H1 (cell line): ENCODE measurements at regions not wholly inside any gene's neighbourhood (a gene's known extent, or its start where the extent isn't known, plus 50 kb on each side); places are given as distances from the start of the nearest gene placed in this dataset.
"Not testable (repeated sequence)": the region's sequence is repeated elsewhere in the genome, so short reads cannot be mapped to it uniquely, and the experiment has no call there.

ENCODE experiments used
- CTCF ChIA-PET: fragments of 300-600 bp; sonication (Branson Sonifier 250); formaldehyde crosslinking; loops from one replicate; lab custom pipeline; 2021; ENCODE audit not compliant: partially characterized antibody; lab: Charles Lee
- POLR2A ChIA-PET: fragments of 300-600 bp; sonication (Branson Sonifier 250); formaldehyde crosslinking; loops from one replicate; lab custom pipeline; 2021; ENCODE audit warnings: inconsistent platforms; ENCODE audit not compliant: partially characterized antibody; lab: Charles Lee
- DNase-seq, 2 experiments: peaks; one replicate each; pipeline versions ENCODE4 v3.0.0 to v3.0.0-alpha.2; 2010 to 2022; ENCODE audit warnings: low spot score in 2 of 2, low read depth in 1 of 2, mixed read lengths in 1 of 2
- FAIRE-seq: peaks from 2 replicates; lab custom pipeline; 2011; peaks lifted over from hg19 to GRCh38; lab: Jason Lieb, UNC
- H2AFZ ChIP-seq: 2 replicates; pipeline ENCODE4 v1.8.1; 2012; ENCODE audit warnings: low read length, inconsistent platforms
- H2AK5ac ChIP-seq: 2 replicates; pipeline ENCODE4 v1.6.1; 2013; ENCODE audit warnings: low read depth, low read length
- H2BK120ac ChIP-seq: replicated peaks from 2 replicates; pipeline ENCODE3; 2013; ENCODE audit warnings: low read depth, low read length, inconsistent platforms
- H2BK12ac ChIP-seq: 2 replicates; pipeline ENCODE4 v1.6.1; 2013; ENCODE audit warnings: low read depth, low read length
- H2BK15ac ChIP-seq: 2 replicates; pipeline ENCODE4 v1.6.1; 2013; ENCODE audit warnings: low read length
- H2BK20ac ChIP-seq: 2 replicates; pipeline ENCODE4 v1.6.1; 2013; ENCODE audit warnings: low read length
- H2BK5ac ChIP-seq: 2 replicates; pipeline ENCODE4 v1.6.1; 2013; ENCODE audit warnings: low read depth, low read length
- H3K14ac ChIP-seq: 2 replicates; pipeline ENCODE4 v1.6.1; 2013; ENCODE audit warnings: inconsistent platforms; ENCODE audit not compliant: insufficient read length
- H3K18ac ChIP-seq: 2 replicates; pipeline ENCODE4 v1.6.1; 2013; ENCODE audit warnings: low read length; ENCODE audit errors: extremely low read depth
- H3K23ac ChIP-seq: 2 replicates; pipeline ENCODE4 v1.6.1; 2013; ENCODE audit warnings: inconsistent platforms; ENCODE audit not compliant: insufficient read length
- H3K23me2 ChIP-seq: 2 replicates; pipeline ENCODE4 v1.6.1; 2013; ENCODE audit warnings: low read depth, low read length
- H3K27ac ChIP-seq: 2 replicates; pipeline ENCODE4 v1.6.1; 2011; ENCODE audit warnings: low read depth, low read length, inconsistent platforms
- H3K27me3 ChIP-seq, 4 experiments: replicated peaks in 1 of 4; 1 replicate in 1 of 4; 2 replicates in 3 of 4; pipeline versions ENCODE4 v1.6.1 to v1.8.1; 2011 to 2013; ENCODE audit warnings: low read length in 3 of 4, mild to moderate bottlenecking in 3 of 4, inconsistent platforms in 2 of 4, mixed read lengths in 2 of 4, moderate library complexity in 1 of 4; ENCODE audit not compliant: control insufficient read depth in 3 of 4, insufficient read depth in 3 of 4; ENCODE audit errors: extremely low read depth in 1 of 4
- H3K36me3 ChIP-seq, 4 experiments: 2 replicates each; pipeline versions ENCODE4 v1.6.1 to v1.8.1; 2011 to 2013; ENCODE audit warnings: mild to moderate bottlenecking in 4 of 4, low read length in 3 of 4, moderate library complexity in 2 of 4, control low read depth in 1 of 4, inconsistent platforms in 1 of 4; ENCODE audit not compliant: insufficient read depth in 4 of 4, control insufficient read depth in 2 of 4
- H3K4ac ChIP-seq: replicated peaks from 2 replicates; pipeline ENCODE3; 2013; ENCODE audit warnings: low read length, low read depth, mixed read lengths, inconsistent platforms; ENCODE audit not compliant: insufficient read length
- H3K4me1 ChIP-seq, 4 experiments: replicated peaks in 1 of 4; 1 replicate in 1 of 4; 2 replicates in 3 of 4; pipeline versions ENCODE4 v1.6.1 to v1.8.1; 2011 to 2013; ENCODE audit warnings: low read length in 3 of 4, inconsistent platforms in 2 of 4, mixed read lengths in 1 of 4; ENCODE audit not compliant: insufficient read depth in 4 of 4, control insufficient read depth in 3 of 4
- H3K4me2 ChIP-seq, 2 experiments: 2 replicates each; pipeline versions ENCODE4 v1.6.1 to v1.8.1; 2011 to 2013; ENCODE audit warnings: low read depth in 2 of 2, low read length in 2 of 2, control low read depth in 1 of 2, inconsistent platforms in 1 of 2, mild to moderate bottlenecking in 1 of 2; ENCODE audit not compliant: insufficient read depth in 1 of 2
- H3K4me3 ChIP-seq, 4 experiments: fragments of 200-600, 300-600 bp in 1 of 4; sonication (generic), shearing (Covaris generic), sonication (Bioruptor Twin) in 1 of 4; 2 replicates each; pipeline versions ENCODE4 v1.5.1 to v1.8.1; 2011 to 2016; ENCODE audit warnings: low read length in 4 of 4, low read depth in 3 of 4, control low read depth in 2 of 4, inconsistent platforms in 2 of 4, mild to moderate bottlenecking in 2 of 4, mixed read lengths in 1 of 4, moderate library complexity in 1 of 4; ENCODE audit not compliant: insufficient read depth in 2 of 4; ENCODE audit errors: extremely low read depth in 1 of 4
- H3K56ac ChIP-seq: replicated peaks from 2 replicates; pipeline ENCODE3; 2013; ENCODE audit warnings: low read depth, mild to moderate bottlenecking, mixed read lengths, low read length, inconsistent platforms; ENCODE audit not compliant: insufficient read length
- H3K79me1 ChIP-seq: 2 replicates; pipeline ENCODE4 v1.6.1; 2013; ENCODE audit warnings: low read depth, low read length, control low read depth
- H3K79me2 ChIP-seq, 2 experiments: 2 replicates each; pipeline versions ENCODE4 v1.6.1 to v1.8.1; 2012 to 2013; ENCODE audit warnings: low read length in 2 of 2, mild to moderate bottlenecking in 2 of 2, inconsistent platforms in 1 of 2; ENCODE audit not compliant: insufficient read depth in 2 of 2, control insufficient read depth in 1 of 2
- H3K9ac ChIP-seq, 4 experiments: replicated peaks in 1 of 4; 1 replicate in 1 of 4; 2 replicates in 3 of 4; pipeline versions ENCODE4 v1.6.1 to v1.8.1; 2011 to 2013; ENCODE audit warnings: low read depth in 3 of 4, low read length in 3 of 4, control low read depth in 2 of 4, mild to moderate bottlenecking in 2 of 4, moderate library complexity in 2 of 4, inconsistent platforms in 1 of 4; ENCODE audit errors: extremely low read depth in 1 of 4
- H3K9me3 ChIP-seq, 2 experiments: 2 replicates each; pipeline versions ENCODE4 v1.6.1 to v1.8.1; 2012 to 2013; ENCODE audit warnings: mild to moderate bottlenecking in 2 of 2, moderate library complexity in 2 of 2, control low read depth in 1 of 2, inconsistent platforms in 1 of 2, low read depth in 1 of 2, low read length in 1 of 2, mixed read lengths in 1 of 2; ENCODE audit not compliant: insufficient read depth in 2 of 2
- H4K20me1 ChIP-seq, 2 experiments: replicated peaks in 1 of 2; 2 replicates each; pipeline versions ENCODE3 to v1.8.1; 2011 to 2013; ENCODE audit warnings: inconsistent platforms in 2 of 2, low read length in 2 of 2, mild to moderate bottlenecking in 1 of 2; ENCODE audit not compliant: insufficient read depth in 2 of 2, control insufficient read depth in 1 of 2
- H4K5ac ChIP-seq: 2 replicates; pipeline ENCODE4 v1.6.1; 2013; ENCODE audit warnings: low read length, low read depth, mixed read lengths, inconsistent platforms; ENCODE audit not compliant: insufficient read length
- H4K8ac ChIP-seq: 2 replicates; pipeline ENCODE4 v1.8.0; 2013; ENCODE audit warnings: mild to moderate bottlenecking, moderate library complexity, low read length, inconsistent platforms; ENCODE audit not compliant: insufficient read depth; ENCODE audit errors: extremely low read depth
- H4K91ac ChIP-seq: replicated peaks from 2 replicates; pipeline ENCODE3; 2013; ENCODE audit warnings: low read length, mixed read lengths, inconsistent platforms; ENCODE audit not compliant: insufficient read length
- WGBS, 2 experiments: shearing (Covaris generic) in 1 of 2; methylation state at CpG; one replicate each; pipeline versions ENCODE4 v1.1.6 to v1.1.7; 2013 to 2015; ENCODE audit warnings: low lambda C conversion rate in 2 of 2, mixed read lengths in 2 of 2, inconsistent platforms in 1 of 2, low coverage in 1 of 2, missing lambda C conversion rate in 1 of 2; ENCODE audit not compliant: insufficient replicate concordance in 2 of 2, insufficient coverage in 1 of 2, insufficient read length in 1 of 2; ENCODE audit errors: extremely low coverage in 1 of 2, missing lambda C conversion rate in 1 of 2; 5-methylcytosine and 5-hydroxymethylcytosine counted together

DNA sequence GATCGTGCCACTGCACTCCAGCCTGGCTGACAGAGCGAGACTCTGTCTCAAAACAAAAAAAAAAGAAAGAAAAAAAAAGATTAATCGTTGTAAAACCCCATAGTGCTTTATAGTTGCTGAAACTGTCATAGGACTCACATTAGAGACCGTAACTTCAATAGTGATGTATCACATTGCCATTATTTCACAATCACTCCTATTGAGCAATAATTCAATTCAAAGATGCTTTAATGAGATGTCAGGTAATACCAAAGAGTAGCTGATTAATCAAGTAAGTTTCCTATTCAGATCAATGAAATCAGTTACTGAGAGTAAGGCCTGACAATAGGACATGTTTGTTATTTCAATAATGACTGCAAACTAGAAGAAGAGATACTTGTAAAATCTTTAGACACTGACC is 628.7 kb downstream of the KCNJ18 start:
- H2BK5ac ChIP-seq, FAIRE-seq, H3K27me3 ChIP-seq, H2BK12ac ChIP-seq, H3K23me2 ChIP-seq, H2BK20ac ChIP-seq, H3K36me3 ChIP-seq, DNase-seq, H3K79me1 ChIP-seq, CTCF ChIA-PET, H3K79me2 ChIP-seq, H3K4ac ChIP-seq, H3K4me2 ChIP-seq, POLR2A ChIA-PET, H4K5ac ChIP-seq, H3K4me3 ChIP-seq, H3K56ac ChIP-seq, H3K14ac ChIP-seq, H4K8ac ChIP-seq, H3K27ac ChIP-seq, H2BK120ac ChIP-seq, H4K91ac ChIP-seq, H3K9ac ChIP-seq, H3K18ac ChIP-seq, H2AK5ac ChIP-seq, H3K23ac ChIP-seq, H3K4me1 ChIP-seq, H2AFZ ChIP-seq, H4K20me1 ChIP-seq, H2BK15ac ChIP-seq: not testable (repeated sequence)
- WGBS, 2 experiments, result 90% methylated on average over 2 of the region's 4 CpGs; no CpG with 5 or more reads in 1 of the 2 experiments
- peaks cover 29 to 81% of the 10 kb centered on the region in 2 experiments; a peak in 3 of 4 replicates for H3K9me3 ChIP-seq

DNA sequence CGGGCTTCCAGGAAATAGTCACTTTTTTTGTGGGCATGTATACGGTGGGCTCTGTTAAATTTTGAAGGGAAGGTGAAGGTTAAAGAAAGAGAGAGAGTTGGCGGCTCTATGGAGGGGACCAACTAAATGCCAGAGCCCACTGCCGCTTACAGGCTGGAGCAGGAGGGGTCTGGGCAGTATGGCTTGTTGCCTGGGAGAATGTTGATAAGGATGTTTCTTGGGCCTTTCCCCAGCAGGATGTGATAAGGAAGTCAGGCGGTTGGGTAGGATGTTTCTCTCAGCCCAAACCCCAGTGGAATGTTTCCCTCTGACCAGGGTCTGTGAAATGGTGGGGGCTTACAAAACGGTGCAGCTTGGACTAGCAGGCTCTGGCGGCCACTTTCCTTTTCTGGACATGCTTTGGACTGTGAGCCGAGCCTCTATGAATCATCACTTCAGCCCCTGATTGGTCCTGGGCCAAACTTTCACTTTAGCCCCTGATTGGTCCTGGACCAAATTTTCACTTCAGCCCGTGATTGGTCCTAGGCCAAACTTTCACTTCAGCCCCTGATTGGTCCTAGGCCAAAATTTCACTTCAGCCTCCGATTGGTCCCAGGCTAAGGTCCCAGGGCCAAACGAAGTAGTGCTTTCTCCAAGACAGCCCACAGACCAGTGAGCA is 630.7 kb downstream of the KCNJ18 start:
- H3K36me3 ChIP-seq, H3K18ac ChIP-seq, H3K4me3 ChIP-seq, H4K5ac ChIP-seq, H2BK12ac ChIP-seq, H2BK120ac ChIP-seq, H3K14ac ChIP-seq, H2BK15ac ChIP-seq, H3K9ac ChIP-seq, H3K4ac ChIP-seq, H3K4me1 ChIP-seq, DNase-seq, H3K27me3 ChIP-seq, H3K4me2 ChIP-seq, H3K56ac ChIP-seq, H4K20me1 ChIP-seq, POLR2A ChIA-PET, H4K8ac ChIP-seq, H4K91ac ChIP-seq, CTCF ChIA-PET, H3K23ac ChIP-seq, H3K79me2 ChIP-seq, FAIRE-seq, H2BK20ac ChIP-seq, H3K79me1 ChIP-seq, H2AFZ ChIP-seq, H3K23me2 ChIP-seq, H2AK5ac ChIP-seq, H3K27ac ChIP-seq, H2BK5ac ChIP-seq: not testable (repeated sequence)
- peaks cover 24 to 74% of the 10 kb centered on the region in 2 experiments; a peak in 3 of 4 replicates for H3K9me3 ChIP-seq
- 81% methylated on average over 9 of the region's 11 CpGs; no CpG with 5 or more reads in 1 of the 2 experiments for WGBS, 2 experiments
